ENCODE measurements at regions not wholly inside any gene's neighbourhood (a gene's known extent, or its start where the extent isn't known, plus 50 kb on each side); places are given as distances from the start of the nearest gene placed in this dataset.

DNA sequence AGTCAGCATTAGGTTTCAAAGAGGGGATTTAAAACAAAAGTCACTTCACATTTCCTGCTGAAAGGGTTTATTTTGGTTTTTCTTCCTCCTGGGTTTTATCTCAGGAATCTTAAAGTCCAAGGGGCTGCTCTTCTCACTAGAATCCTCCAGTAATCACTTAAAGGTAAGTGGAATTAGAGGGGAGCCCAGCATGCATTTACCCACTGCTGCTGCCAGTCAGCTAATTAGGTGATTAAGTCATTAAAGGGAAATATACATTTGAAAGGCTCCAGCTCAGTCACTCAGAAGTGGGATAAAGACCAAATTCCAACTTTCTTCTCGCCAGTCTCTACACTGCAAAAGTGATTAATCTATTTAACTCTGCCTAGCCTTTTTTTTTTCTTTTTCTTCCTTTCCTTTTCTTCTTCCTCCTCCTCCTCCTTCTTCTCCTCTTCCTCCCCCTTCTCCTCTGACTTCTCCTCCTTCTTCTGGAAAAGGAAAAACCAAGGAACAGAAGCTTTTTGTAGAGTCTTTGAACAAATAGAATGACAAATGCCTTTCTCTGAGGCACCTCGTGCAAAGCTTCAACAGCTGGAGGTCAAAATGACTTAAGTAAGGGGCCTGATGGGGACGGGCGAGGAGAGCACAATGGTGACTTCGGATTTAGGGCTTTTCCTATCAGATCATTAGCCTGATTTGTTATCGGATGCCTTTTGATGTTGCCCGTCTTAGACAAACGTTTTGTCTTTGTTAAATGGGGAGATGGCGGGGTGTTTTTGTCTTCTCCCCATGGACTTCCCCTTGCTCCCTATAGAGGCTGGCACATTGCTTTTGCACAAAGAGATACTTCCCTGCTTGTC lies 617.6 kb downstream of the IRX1 start:
- 57% methylated on average over 5 of the region's 9 CpGs for WGBS (ENCODE audit: insufficient coverage)
- Histone ChIP-seq H3K36me3 (replicated peaks in 1 of 2; ENCODE audit: control extremely low read depth in 1 of 2, control insufficient read depth in 1 of 2, extremely low read depth in 1 of 2, insufficient read depth in 2 of 2, low read length in 1 of 2) (no peaks in the 10 kb centered on the region), H3K4me2 (replicated peaks; ENCODE audit: low read depth, low read length, poor library complexity, severe bottlenecking) (no peak overlapping the region), H3K27me3 (replicated peaks in 1 of 4; ENCODE audit: control extremely low read depth in 1 of 4, control insufficient read depth in 3 of 4, insufficient read depth in 4 of 4, low read length in 3 of 4) (no peaks in the 10 kb centered on the region), H3K79me2 (ENCODE audit: control insufficient read depth, insufficient read depth, low read length) (no peaks in the 10 kb centered on the region), H3K4me1 (ENCODE audit: control insufficient read depth in 2 of 2, insufficient read depth in 2 of 2, low read length in 2 of 2) (no peaks in the 10 kb centered on the region), H3K9me3 (ENCODE audit: control extremely low read depth in 1 of 3, control insufficient read depth in 2 of 3, insufficient read depth in 1 of 3, low read length in 2 of 3) (peaks cover 0 to 13% (median 0%) of the 10 kb centered on the region in 3 donors), H2AFZ (ENCODE audit: insufficient read depth, low read depth, low read length, poor library complexity, severe bottlenecking) (no peak overlapping the region), H3K27ac (ENCODE audit: low read length in 2 of 2) (no peak overlapping the region), H3K4me3 (ENCODE audit: control extremely low read depth in 1 of 5, extremely low read depth in 1 of 5, insufficient read depth in 1 of 5, low read depth in 2 of 5, low read length in 4 of 5) (no peak overlapping the region), H4K20me1 (ENCODE audit: control insufficient read depth, insufficient read depth, low read length, poor library complexity, severe bottlenecking) (no peaks in the 10 kb centered on the region), H3K9ac (ENCODE audit: low read length) (no peak overlapping the region)
- intact Hi-C loops (cut with micrococcal nuclease), result no loop called here
- POLR2A ChIA-PET, result no interaction called here
- ATAC-seq (ENCODE audit: low read depth) (no peak), DNase-seq (no peak)
- no peaks in the 10 kb centered on the region for H3K4me1 Mint-ChIP-seq
- TF ChIP-seq EZH2 (IDR thresholded peaks at IDR 0.05; ENCODE audit: borderline replicate concordance, insufficient read depth, low read depth, low read length, poor library complexity, severe bottlenecking), result no peak
- TF ChIP-seq, protein P1, sequence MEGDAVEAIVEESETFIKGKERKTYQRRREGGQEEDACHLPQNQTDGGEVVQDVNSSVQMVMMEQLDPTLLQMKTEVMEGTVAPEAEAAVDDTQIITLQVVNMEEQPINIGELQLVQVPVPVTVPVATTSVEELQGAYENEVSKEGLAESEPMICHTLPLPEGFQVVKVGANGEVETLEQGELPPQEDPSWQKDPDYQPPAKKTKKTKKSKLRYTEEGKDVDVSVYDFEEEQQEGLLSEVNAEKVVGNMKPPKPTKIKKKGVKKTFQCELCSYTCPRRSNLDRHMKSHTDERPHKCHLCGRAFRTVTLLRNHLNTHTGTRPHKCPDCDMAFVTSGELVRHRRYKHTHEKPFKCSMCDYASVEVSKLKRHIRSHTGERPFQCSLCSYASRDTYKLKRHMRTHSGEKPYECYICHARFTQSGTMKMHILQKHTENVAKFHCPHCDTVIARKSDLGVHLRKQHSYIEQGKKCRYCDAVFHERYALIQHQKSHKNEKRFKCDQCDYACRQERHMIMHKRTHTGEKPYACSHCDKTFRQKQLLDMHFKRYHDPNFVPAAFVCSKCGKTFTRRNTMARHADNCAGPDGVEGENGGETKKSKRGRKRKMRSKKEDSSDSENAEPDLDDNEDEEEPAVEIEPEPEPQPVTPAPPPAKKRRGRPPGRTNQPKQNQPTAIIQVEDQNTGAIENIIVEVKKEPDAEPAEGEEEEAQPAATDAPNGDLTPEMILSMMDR (IDR thresholded peaks at IDR 0.05), result no peak
- CTCF ChIA-PET, result no interaction called here
- no peak overlapping the region for H3K27ac Mint-ChIP-seq
- H3K27me3 Mint-ChIP-seq, result no peaks in the 10 kb centered on the region
- H3K4me3 Mint-ChIP-seq, result no peak overlapping the region
- H3K9me3 Mint-ChIP-seq (ENCODE audit: insufficient read depth), result peaks cover 5% of the 10 kb centered on the region

DNA sequence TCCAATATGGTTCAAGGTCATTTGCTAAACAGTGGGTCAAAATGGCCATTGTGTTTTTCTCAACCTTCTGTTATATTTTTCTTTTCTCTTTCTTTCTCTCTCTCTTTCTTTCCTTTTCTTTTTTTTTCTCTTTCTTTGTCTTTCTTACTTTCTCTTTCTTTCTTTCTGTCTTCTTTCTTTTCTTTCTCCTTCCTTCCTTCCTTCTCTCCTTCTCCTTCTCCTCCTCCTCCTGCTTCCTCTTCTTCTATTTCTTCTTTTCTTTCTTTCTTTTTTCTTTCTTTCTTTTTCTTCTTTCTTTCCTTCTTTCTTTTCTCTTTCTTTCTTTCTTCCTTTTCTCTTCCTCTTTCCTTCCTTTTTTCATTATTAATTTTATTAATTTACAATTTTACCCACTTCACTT lies 619.5 kb downstream of the IRX1 start:
- H3K27me3 ChIP-seq (replicated peaks in 1 of 4; ENCODE audit: control extremely low read depth in 1 of 4, control insufficient read depth in 3 of 4, insufficient read depth in 4 of 4, low read length in 3 of 4), result no peaks in the 10 kb centered on the region
- TF ChIP-seq, protein P1 (IDR thresholded peaks at IDR 0.05), result peak; percentile 32
- TF ChIP-seq EZH2 (IDR thresholded peaks at IDR 0.05; ENCODE audit: borderline replicate concordance, insufficient read depth, low read depth, low read length, poor library complexity, severe bottlenecking), result no peak
- H3K27ac Mint-ChIP-seq, result no peak overlapping the region
- no peaks in the 10 kb centered on the region for H3K4me1 ChIP-seq (ENCODE audit: control insufficient read depth in 2 of 2, insufficient read depth in 2 of 2, low read length in 2 of 2)
- no peaks in the 10 kb centered on the region for H3K36me3 ChIP-seq (replicated peaks in 1 of 2; ENCODE audit: control extremely low read depth in 1 of 2, control insufficient read depth in 1 of 2, extremely low read depth in 1 of 2, insufficient read depth in 2 of 2, low read length in 1 of 2)
- H3K79me2 ChIP-seq (ENCODE audit: control insufficient read depth, insufficient read depth, low read length), result no peaks in the 10 kb centered on the region
- no peak overlapping the region for H3K9ac ChIP-seq (ENCODE audit: low read length)
- H3K4me1 Mint-ChIP-seq, result no peaks in the 10 kb centered on the region
- intact Hi-C loops (cut with micrococcal nuclease), result no loop called here
- no peak overlapping the region for H3K4me3 ChIP-seq (ENCODE audit: control extremely low read depth in 1 of 5, extremely low read depth in 1 of 5, insufficient read depth in 1 of 5, low read depth in 2 of 5, low read length in 4 of 5)
- ChIA-PET POLR2A (no interaction called here), CTCF (no interaction called here)
- no peaks in the 10 kb centered on the region for H3K27me3 Mint-ChIP-seq
- H3K27ac ChIP-seq (ENCODE audit: low read length in 2 of 2), result no peak overlapping the region
- no peak overlapping the region for H3K4me2 ChIP-seq (replicated peaks; ENCODE audit: low read depth, low read length, poor library complexity, severe bottlenecking)
- DNase-seq, result no peak
- H2AFZ ChIP-seq (ENCODE audit: insufficient read depth, low read depth, low read length, poor library complexity, severe bottlenecking), result no peak overlapping the region
- no peak for ATAC-seq (ENCODE audit: low read depth)
- peaks cover 3% of the 10 kb centered on the region for H3K9me3 Mint-ChIP-seq (ENCODE audit: insufficient read depth)
- peaks cover 0 to 7% (median 0%) of the 10 kb centered on the region in 3 donors for H3K9me3 ChIP-seq (ENCODE audit: control extremely low read depth in 1 of 3, control insufficient read depth in 2 of 3, insufficient read depth in 1 of 3, low read length in 2 of 3)
- no peaks in the 10 kb centered on the region for H4K20me1 ChIP-seq (ENCODE audit: control insufficient read depth, insufficient read depth, low read length, poor library complexity, severe bottlenecking)
- H3K4me3 Mint-ChIP-seq, result no peak overlapping the region
